ENCODE measurements at regions not wholly inside any gene's neighbourhood (a gene's known extent, or its start where the extent isn't known, plus 50 kb on each side); places are given as distances from the start of the nearest gene placed in this dataset.

DNA sequence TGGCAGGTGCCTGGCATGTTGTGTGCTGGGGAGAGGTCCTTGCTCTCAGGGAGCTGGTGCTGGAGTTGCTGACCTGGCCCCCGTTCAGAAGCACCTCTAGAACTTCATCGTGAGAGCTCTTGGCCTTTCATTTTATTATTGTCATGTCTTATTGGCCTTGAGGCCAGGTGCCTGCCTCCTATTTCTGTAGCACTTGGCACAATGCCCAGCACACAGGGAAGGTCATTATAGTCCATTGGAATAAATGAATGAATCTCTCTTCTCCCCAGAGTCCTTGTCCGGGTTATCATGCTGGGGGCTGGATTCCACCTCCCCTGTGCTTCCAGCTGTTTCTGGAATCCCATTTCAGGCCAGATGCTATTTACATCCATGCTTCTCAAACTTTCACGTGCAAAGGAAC lies 169.2 kb downstream of the HAPSTR1 start:
- TF ChIP-seq, protein P1, sequence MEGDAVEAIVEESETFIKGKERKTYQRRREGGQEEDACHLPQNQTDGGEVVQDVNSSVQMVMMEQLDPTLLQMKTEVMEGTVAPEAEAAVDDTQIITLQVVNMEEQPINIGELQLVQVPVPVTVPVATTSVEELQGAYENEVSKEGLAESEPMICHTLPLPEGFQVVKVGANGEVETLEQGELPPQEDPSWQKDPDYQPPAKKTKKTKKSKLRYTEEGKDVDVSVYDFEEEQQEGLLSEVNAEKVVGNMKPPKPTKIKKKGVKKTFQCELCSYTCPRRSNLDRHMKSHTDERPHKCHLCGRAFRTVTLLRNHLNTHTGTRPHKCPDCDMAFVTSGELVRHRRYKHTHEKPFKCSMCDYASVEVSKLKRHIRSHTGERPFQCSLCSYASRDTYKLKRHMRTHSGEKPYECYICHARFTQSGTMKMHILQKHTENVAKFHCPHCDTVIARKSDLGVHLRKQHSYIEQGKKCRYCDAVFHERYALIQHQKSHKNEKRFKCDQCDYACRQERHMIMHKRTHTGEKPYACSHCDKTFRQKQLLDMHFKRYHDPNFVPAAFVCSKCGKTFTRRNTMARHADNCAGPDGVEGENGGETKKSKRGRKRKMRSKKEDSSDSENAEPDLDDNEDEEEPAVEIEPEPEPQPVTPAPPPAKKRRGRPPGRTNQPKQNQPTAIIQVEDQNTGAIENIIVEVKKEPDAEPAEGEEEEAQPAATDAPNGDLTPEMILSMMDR (IDR thresholded peaks at IDR 0.05; ENCODE audit: low read length), result no peak
- no peak for TF ChIP-seq EZH2 (optimal IDR thresholded peaks at IDR 0.05; ENCODE audit: low read depth, low read length)
